ENCODE measurements at regions not wholly inside any gene's neighbourhood (a gene's known extent, or its start where the extent isn't known, plus 50 kb on each side); places are given as distances from the start of the nearest gene placed in this dataset.

- DNase-seq, result no peak
- intact Hi-C loops (cut with DNase I), result no loop called here
These were observed 72.4 kb upstream of the ADCY1 start for GRCh38 chr7:45501791-45502190.

- intact Hi-C loops (cut with DNase I), result no loop called here
- no peak for DNase-seq
These were observed 68.1 kb upstream of the ADCY1 start for GRCh38 chr7:45506059-45506458.

GRCh38 chr7:45509222-45509621, 64.9 kb upstream of the ADCY1 start:
- intact Hi-C loops (cut with DNase I), result no loop called here
- DNase-seq, result no peak

GRCh38 chr7:45511721-45512597, 62.2 kb upstream of the ADCY1 start:
- intact Hi-C loops (cut with DNase I), result no loop called here
- no peak for DNase-seq

- intact Hi-C loops (cut with DNase I), result no loop called here
- DNase-seq, result no peak
These were observed 59.2 kb upstream of the ADCY1 start for GRCh38 chr7:45514944-45515343.

- DNase-seq, result no peak
These were observed 58.8 kb upstream of the ADCY1 start for GRCh38 chr7:45515346-45515745.

More at GRCh38 chr7:45515346-45515745, 58.8 kb upstream of the ADCY1 start:
- intact Hi-C loops (cut with DNase I), result no loop called here

Data from posterior cingulate gyrus (tissue), 11 donors.